ENCODE measurements at regions not wholly inside any gene's neighbourhood (a gene's known extent, or its start where the extent isn't known, plus 50 kb on each side); places are given as distances from the start of the nearest gene placed in this dataset.
A peak's percentile ranks its signal among the peaks of the same experiment; 100 is the strongest.

GRCh38 chr10:128631801-128632241 lies 505.6 kb upstream of the MKI67 start:
- TF ChIP-seq, protein P1, sequence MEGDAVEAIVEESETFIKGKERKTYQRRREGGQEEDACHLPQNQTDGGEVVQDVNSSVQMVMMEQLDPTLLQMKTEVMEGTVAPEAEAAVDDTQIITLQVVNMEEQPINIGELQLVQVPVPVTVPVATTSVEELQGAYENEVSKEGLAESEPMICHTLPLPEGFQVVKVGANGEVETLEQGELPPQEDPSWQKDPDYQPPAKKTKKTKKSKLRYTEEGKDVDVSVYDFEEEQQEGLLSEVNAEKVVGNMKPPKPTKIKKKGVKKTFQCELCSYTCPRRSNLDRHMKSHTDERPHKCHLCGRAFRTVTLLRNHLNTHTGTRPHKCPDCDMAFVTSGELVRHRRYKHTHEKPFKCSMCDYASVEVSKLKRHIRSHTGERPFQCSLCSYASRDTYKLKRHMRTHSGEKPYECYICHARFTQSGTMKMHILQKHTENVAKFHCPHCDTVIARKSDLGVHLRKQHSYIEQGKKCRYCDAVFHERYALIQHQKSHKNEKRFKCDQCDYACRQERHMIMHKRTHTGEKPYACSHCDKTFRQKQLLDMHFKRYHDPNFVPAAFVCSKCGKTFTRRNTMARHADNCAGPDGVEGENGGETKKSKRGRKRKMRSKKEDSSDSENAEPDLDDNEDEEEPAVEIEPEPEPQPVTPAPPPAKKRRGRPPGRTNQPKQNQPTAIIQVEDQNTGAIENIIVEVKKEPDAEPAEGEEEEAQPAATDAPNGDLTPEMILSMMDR (IDR thresholded peaks at IDR 0.05), result peak in 3 of 4 donors; percentile 26 to 31 (median 28)
- TF ChIP-seq POLR2A (IDR thresholded peaks at IDR 0.05), result no peak
